IMR-90 (cell line): ENCODE measurements at regions not wholly inside any gene's neighbourhood (a gene's known extent, or its start where the extent isn't known, plus 50 kb on each side); places are given as distances from the start of the nearest gene placed in this dataset.

Source experiments
- ATAC-seq: fragments of 200-7000 bp; cut with Tn5 transposase; 2 replicates; pipeline ENCODE4 v1.9.1; 2020; ENCODE audit warnings: low read depth, mild to moderate bottlenecking, moderate library complexity
- BruUV-seq: library from RNA; stranded (reverse); fragments of 400-500 nt; replicated peaks from 2 replicates; lab custom pipeline; 2021; lab: Mats Ljungman, UMichigan
- CTCF ChIA-PET: fragments of 300-600 bp; formaldehyde crosslinking; extraction: SDS; loops from one replicate; lab custom pipeline; 2021; ENCODE audit warnings: antibody characterized with exemption; lab: Yijun Ruan, JAX
- POLR2A ChIA-PET: fragments of 300-600 bp; sonication (Branson Sonifier 250); formaldehyde crosslinking; loops from one replicate; lab custom pipeline; 2022; ENCODE audit warnings: antibody characterized with exemption; ENCODE audit not compliant: unreplicated experiment; lab: Charles Lee
- DNase-seq: peaks from one replicate; pipeline ENCODE4 v3.0.0; 2013
- H2AFZ ChIP-seq: replicated peaks from 2 replicates; pipeline ENCODE3; 2013; ENCODE audit warnings: low read length, mild to moderate bottlenecking; ENCODE audit not compliant: poor library complexity
- H2AK5ac ChIP-seq: 2 replicates; pipeline ENCODE4 v1.6.1; 2013; ENCODE audit warnings: low read depth, low read length, inconsistent platforms
- H2AK9ac ChIP-seq: replicated peaks from 2 replicates; pipeline ENCODE3; 2013; ENCODE audit warnings: mild to moderate bottlenecking, low read depth, low read length, moderate library complexity; ENCODE audit not compliant: poor library complexity
- H2BK120ac ChIP-seq: 2 replicates; pipeline ENCODE4 v1.6.1; 2013; ENCODE audit warnings: low read depth, low read length, inconsistent platforms
- H2BK15ac ChIP-seq: 3 replicates; pipeline ENCODE4 v1.6.1; 2013; ENCODE audit warnings: low read depth, low read length, inconsistent platforms
- H2BK20ac ChIP-seq: 2 replicates; pipeline ENCODE4 v1.6.1; 2013; ENCODE audit warnings: low read depth, mild to moderate bottlenecking, inconsistent platforms, low read length, moderate library complexity
- H2BK5ac ChIP-seq: 2 replicates; pipeline ENCODE4 v1.6.1; 2013; ENCODE audit warnings: mild to moderate bottlenecking, low read depth, low read length, inconsistent platforms; ENCODE audit not compliant: poor library complexity, severe bottlenecking
- H3K14ac ChIP-seq: replicated peaks from 2 replicates; pipeline ENCODE4 v1.6.1; 2013; ENCODE audit warnings: low read depth, low read length, inconsistent platforms
- H3K18ac ChIP-seq: 2 replicates; pipeline ENCODE4 v1.6.1; 2013; ENCODE audit warnings: low read depth, low read length, control low read depth
- H3K23ac ChIP-seq: 2 replicates; pipeline ENCODE4 v1.6.1; 2013; ENCODE audit warnings: low read depth, low read length, inconsistent platforms
- H3K27ac ChIP-seq: 2 replicates; pipeline ENCODE4 v1.5.1; 2013; ENCODE audit warnings: mild to moderate bottlenecking, control low read depth, low read length; ENCODE audit not compliant: insufficient read depth
- H3K27me3 ChIP-seq: 2 replicates; pipeline ENCODE4 v1.6.1; 2013; ENCODE audit warnings: low read length; ENCODE audit not compliant: control insufficient read depth, insufficient read depth
- H3K36me3 ChIP-seq: 2 replicates; pipeline ENCODE4 v1.6.1; 2013; ENCODE audit warnings: low read length, mixed read lengths; ENCODE audit not compliant: control insufficient read depth, insufficient read depth
- H3K4ac ChIP-seq: 2 replicates; pipeline ENCODE4 v1.6.1; 2013; ENCODE audit warnings: low read depth, low read length, inconsistent platforms
- H3K4me1 ChIP-seq: 2 replicates; pipeline ENCODE4 v1.6.1; 2013; ENCODE audit warnings: low read length, mixed read lengths; ENCODE audit not compliant: control insufficient read depth, insufficient read depth
- H3K4me2 ChIP-seq: 2 replicates; pipeline ENCODE4 v1.6.1; 2013; ENCODE audit warnings: low read depth, mild to moderate bottlenecking, control low read depth, low read length, moderate library complexity
- H3K4me3 ChIP-seq: 2 replicates; pipeline ENCODE4 v1.5.1; 2013; ENCODE audit warnings: low read depth, mild to moderate bottlenecking, control low read depth, low read length, moderate library complexity; ENCODE audit not compliant: insufficient read depth
- H3K56ac ChIP-seq: 2 replicates; pipeline ENCODE4 v1.6.1; 2013; ENCODE audit warnings: low read length, inconsistent platforms; ENCODE audit not compliant: insufficient read depth; ENCODE audit errors: extremely low read depth
- H3K79me1 ChIP-seq, 2 experiments: 2 replicates each; pipeline ENCODE4 v1.6.1; 2013; ENCODE audit warnings: low read length in 2 of 2, inconsistent platforms in 1 of 2, low read depth in 1 of 2
- H3K9ac ChIP-seq: 2 replicates; pipeline ENCODE4 v1.6.1; 2013; ENCODE audit warnings: low read depth, low read length, control low read depth
- H3K9me1 ChIP-seq: 2 replicates; pipeline ENCODE4 v1.6.1; 2013; ENCODE audit warnings: low read length, inconsistent platforms; ENCODE audit not compliant: insufficient read depth
- H3K9me3 ChIP-seq: 2 replicates; pipeline ENCODE4 v1.6.1; 2013; ENCODE audit warnings: low read length; ENCODE audit not compliant: control insufficient read depth, insufficient read depth
- H4K20me1 ChIP-seq: 2 replicates; pipeline ENCODE4 v1.6.1; 2013; ENCODE audit warnings: low read length, inconsistent platforms; ENCODE audit not compliant: insufficient read depth
- H4K5ac ChIP-seq: 2 replicates; pipeline ENCODE4 v1.6.1; 2013; ENCODE audit warnings: mild to moderate bottlenecking, low read depth, low read length, control low read depth
- H4K8ac ChIP-seq, 2 experiments: 2 replicates each; pipeline ENCODE4 v1.6.1; 2013; ENCODE audit warnings: low read depth in 2 of 2, low read length in 2 of 2, control low read depth in 1 of 2, inconsistent platforms in 1 of 2
- H4K91ac ChIP-seq: 2 replicates; pipeline ENCODE4 v1.6.1; 2013; ENCODE audit warnings: low read depth, low read length, inconsistent platforms; ENCODE audit not compliant: insufficient read depth
- BHLHE40 ChIP-seq: fragments of 150-350 bp; IDR thresholded peaks from 2 replicates; pipeline ENCODE4 v1.6.1; 2016; ENCODE audit warnings: mild to moderate bottlenecking, low read depth, low read length
- CEBPB ChIP-seq: IDR thresholded peaks from 2 replicates; pipeline ENCODE4 v1.6.1; 2012; ENCODE audit warnings: low read depth, low read length, improper control_type of control experiment
- CHD1 ChIP-seq: IDR thresholded peaks from 2 replicates; pipeline ENCODE4 v1.6.1; 2012; ENCODE audit warnings: low read depth, low read length, improper control_type of control experiment
- FOS ChIP-seq: fragments of 150-350 bp; IDR thresholded peaks from 2 replicates; pipeline ENCODE4 v1.6.1; 2016; ENCODE audit warnings: low read depth, low read length
- MAFK ChIP-seq: IDR thresholded peaks from 2 replicates; pipeline ENCODE4 v1.6.1; 2012; ENCODE audit warnings: low read depth, low read length, improper control_type of control experiment
- MAZ ChIP-seq: IDR thresholded peaks from 2 replicates; pipeline ENCODE4 v1.6.1; 2012; ENCODE audit warnings: low read depth, mild to moderate bottlenecking, low read length, improper control_type of control experiment, moderate library complexity, borderline replicate concordance
- MXI1 ChIP-seq: IDR thresholded peaks from 2 replicates; pipeline ENCODE4 v1.6.1; 2012; ENCODE audit warnings: low read depth, mild to moderate bottlenecking, low read length, moderate library complexity, borderline replicate concordance
- NFE2L2 ChIP-seq: fragments of 150-350 bp; IDR thresholded peaks from 2 replicates; pipeline ENCODE4 v1.6.1; 2016; ENCODE audit warnings: low read depth, mild to moderate bottlenecking, low read length
- POLR2A ChIP-seq: IDR thresholded peaks from 2 replicates; pipeline ENCODE4 v1.6.1; 2012; ENCODE audit warnings: mild to moderate bottlenecking, low read depth, low read length
- RAD21 ChIP-seq: IDR thresholded peaks from 2 replicates; pipeline ENCODE4 v1.6.1; 2012; ENCODE audit warnings: low read length, improper control_type of control experiment
- RCOR1 ChIP-seq: IDR thresholded peaks from 2 replicates; pipeline ENCODE4 v1.6.1; 2012; ENCODE audit warnings: mild to moderate bottlenecking, low read length, improper control_type of control experiment; ENCODE audit not compliant: insufficient replicate concordance
- RFX5 ChIP-seq: IDR thresholded peaks from 2 replicates; pipeline ENCODE4 v1.8.0; 2012; ENCODE audit warnings: low read depth, mild to moderate bottlenecking, low read length, moderate library complexity
- SMC3 ChIP-seq: fragments of 150-350 bp; IDR thresholded peaks from 2 replicates; pipeline ENCODE4 v1.6.1; 2016; ENCODE audit warnings: low read depth, mild to moderate bottlenecking, antibody characterized with exemption, low read length, moderate library complexity
- WGBS, 2 experiments: methylation state at CpG; one replicate each; pipeline versions ENCODE4 v1.1.5 to v1.1.7; 2013; ENCODE audit warnings: missing lambda C conversion rate in 2 of 2; ENCODE audit not compliant: insufficient read length in 1 of 2; ENCODE audit errors: extremely low coverage in 2 of 2; 5-methylcytosine and 5-hydroxymethylcytosine counted together
- dilution Hi-C: fragments of 300-500 bp; cut with HindIII; formaldehyde crosslinking; loops from one replicate; pipeline ENCODE4 v1.14.3; 2018; ENCODE audit warnings: low sequenced_read_pairs; ENCODE audit not compliant: unreplicated experiment
- in situ Hi-C: fragments of 300-500 bp; cut with MboI; formaldehyde crosslinking; loops from 3 replicates; pipeline ENCODE4 v1.14.3; 2019; ENCODE audit warnings: low sequenced_read_pairs, inconsistent platforms, mixed read lengths
- intact Hi-C: fragments of 100-400 bp; cut with micrococcal nuclease; formaldehyde crosslinking; loops from 2 replicates; pipeline ENCODE4 v1.10.0; 2022
- TF ChIP-seq, protein P1 (sequence below): fragments of 150-350 bp; IDR thresholded peaks from 2 replicates; pipeline ENCODE4 v1.6.1; 2016; ENCODE audit warnings: low read depth, mild to moderate bottlenecking, low read length, moderate library complexity, borderline replicate concordance
- TF ChIP-seq, protein P2 (sequence below): fragments of 150-350 bp; IDR thresholded peaks from 2 replicates; pipeline ENCODE4 v1.6.1; 2017; ENCODE audit warnings: mild to moderate bottlenecking, antibody characterized with exemption, low read length, low read depth
- TF ChIP-seq, protein P3 (sequence below): conservative IDR thresholded peaks from 2 replicates; pipeline ENCODE4 v1.5.1; 2012; ENCODE audit warnings: mild to moderate bottlenecking, low read depth, low read length, improper control_type of control experiment

DNA sequence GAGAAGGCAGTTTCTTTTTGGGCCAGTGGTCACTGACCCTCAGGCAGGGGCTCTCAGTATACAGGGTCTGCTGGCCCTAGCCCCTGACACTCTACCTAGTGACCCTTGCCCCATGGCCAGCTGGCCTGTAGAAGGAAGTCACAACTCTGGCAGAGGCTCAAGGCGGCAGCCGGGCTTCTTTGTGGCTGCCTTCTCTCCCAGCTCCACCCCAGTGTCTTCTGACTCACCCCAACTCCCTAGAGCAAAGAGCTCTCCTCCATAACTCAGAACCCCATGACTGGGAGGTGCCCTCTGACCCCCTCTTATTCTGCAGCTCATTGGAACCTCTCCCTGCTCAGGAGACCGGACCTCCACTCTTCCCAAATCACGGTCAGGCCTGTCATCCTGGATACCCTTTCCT is 358.2 kb downstream of the FGFR2 start:
- no peak overlapping the region for H4K91ac ChIP-seq
- TF ChIP-seq, protein P1, sequence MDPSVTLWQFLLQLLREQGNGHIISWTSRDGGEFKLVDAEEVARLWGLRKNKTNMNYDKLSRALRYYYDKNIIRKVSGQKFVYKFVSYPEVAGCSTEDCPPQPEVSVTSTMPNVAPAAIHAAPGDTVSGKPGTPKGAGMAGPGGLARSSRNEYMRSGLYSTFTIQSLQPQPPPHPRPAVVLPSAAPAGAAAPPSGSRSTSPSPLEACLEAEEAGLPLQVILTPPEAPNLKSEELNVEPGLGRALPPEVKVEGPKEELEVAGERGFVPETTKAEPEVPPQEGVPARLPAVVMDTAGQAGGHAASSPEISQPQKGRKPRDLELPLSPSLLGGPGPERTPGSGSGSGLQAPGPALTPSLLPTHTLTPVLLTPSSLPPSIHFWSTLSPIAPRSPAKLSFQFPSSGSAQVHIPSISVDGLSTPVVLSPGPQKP, result no peak
- no peak for TF ChIP-seq RAD21
- no peak for TF ChIP-seq RCOR1
- TF ChIP-seq SMC3, result no peak
- TF ChIP-seq MXI1, result no peak
- TF ChIP-seq FOS, result no peak
- TF ChIP-seq, protein P2, sequence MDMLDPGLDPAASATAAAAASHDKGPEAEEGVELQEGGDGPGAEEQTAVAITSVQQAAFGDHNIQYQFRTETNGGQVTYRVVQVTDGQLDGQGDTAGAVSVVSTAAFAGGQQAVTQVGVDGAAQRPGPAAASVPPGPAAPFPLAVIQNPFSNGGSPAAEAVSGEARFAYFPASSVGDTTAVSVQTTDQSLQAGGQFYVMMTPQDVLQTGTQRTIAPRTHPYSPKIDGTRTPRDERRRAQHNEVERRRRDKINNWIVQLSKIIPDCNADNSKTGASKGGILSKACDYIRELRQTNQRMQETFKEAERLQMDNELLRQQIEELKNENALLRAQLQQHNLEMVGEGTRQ, result no peak
- no peak for TF ChIP-seq RFX5
- TF ChIP-seq CHD1, result no peak
- TF ChIP-seq, protein P3, sequence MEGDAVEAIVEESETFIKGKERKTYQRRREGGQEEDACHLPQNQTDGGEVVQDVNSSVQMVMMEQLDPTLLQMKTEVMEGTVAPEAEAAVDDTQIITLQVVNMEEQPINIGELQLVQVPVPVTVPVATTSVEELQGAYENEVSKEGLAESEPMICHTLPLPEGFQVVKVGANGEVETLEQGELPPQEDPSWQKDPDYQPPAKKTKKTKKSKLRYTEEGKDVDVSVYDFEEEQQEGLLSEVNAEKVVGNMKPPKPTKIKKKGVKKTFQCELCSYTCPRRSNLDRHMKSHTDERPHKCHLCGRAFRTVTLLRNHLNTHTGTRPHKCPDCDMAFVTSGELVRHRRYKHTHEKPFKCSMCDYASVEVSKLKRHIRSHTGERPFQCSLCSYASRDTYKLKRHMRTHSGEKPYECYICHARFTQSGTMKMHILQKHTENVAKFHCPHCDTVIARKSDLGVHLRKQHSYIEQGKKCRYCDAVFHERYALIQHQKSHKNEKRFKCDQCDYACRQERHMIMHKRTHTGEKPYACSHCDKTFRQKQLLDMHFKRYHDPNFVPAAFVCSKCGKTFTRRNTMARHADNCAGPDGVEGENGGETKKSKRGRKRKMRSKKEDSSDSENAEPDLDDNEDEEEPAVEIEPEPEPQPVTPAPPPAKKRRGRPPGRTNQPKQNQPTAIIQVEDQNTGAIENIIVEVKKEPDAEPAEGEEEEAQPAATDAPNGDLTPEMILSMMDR, result no peak
- no peak for TF ChIP-seq MAZ
- no peak for TF ChIP-seq POLR2A
- TF ChIP-seq MAFK, result no peak
- no peak for TF ChIP-seq BHLHE40
- no peak for TF ChIP-seq NFE2L2
- TF ChIP-seq CEBPB, result no peak
- no peak overlapping the region for H3K27ac ChIP-seq
- ATAC-seq (no peak), DNase-seq (no peak)
- H2AK9ac ChIP-seq, result no peak overlapping the region
- H4K20me1 ChIP-seq, result no peaks in the 10 kb centered on the region
- no peak overlapping the region for H4K5ac ChIP-seq
- no peak overlapping the region for H3K4me2 ChIP-seq
- no peak overlapping the region for H2AFZ ChIP-seq
- H2BK20ac ChIP-seq, result no peak overlapping the region
- H4K8ac ChIP-seq, result no peak overlapping the region
- no peak overlapping the region for H3K4me3 ChIP-seq
- H3K23ac ChIP-seq, result no peak overlapping the region
- no peak overlapping the region for H3K56ac ChIP-seq
- no peak overlapping the region for H3K4ac ChIP-seq
- in situ Hi-C loops (no loop called here), dilution Hi-C loops (no loop called here), intact Hi-C loops (no loop called here)
- POLR2A ChIA-PET, result no interaction called here
- H3K9me3 ChIP-seq, result peaks cover 19% of the 10 kb centered on the region
- no peak overlapping the region for H3K9ac ChIP-seq
- H3K79me1 ChIP-seq, result no peaks in the 10 kb centered on the region
- no CpG with 5 or more reads among the region's 4 CpGs for WGBS, 2 experiments
- H3K9me1 ChIP-seq, result no peaks in the 10 kb centered on the region
- no peak overlapping the region for H3K14ac ChIP-seq
- CTCF ChIA-PET, result no interaction called here
- no peak overlapping the region for H2AK5ac ChIP-seq
- no TSS peak for BruUV-seq
- H3K27me3 ChIP-seq, result no peaks in the 10 kb centered on the region
- no peaks in the 10 kb centered on the region for H3K4me1 ChIP-seq
- H3K18ac ChIP-seq, result no peak overlapping the region
- H2BK120ac ChIP-seq, result no peak overlapping the region
- no peak overlapping the region for H2BK5ac ChIP-seq
- H3K36me3 ChIP-seq, result no peaks in the 10 kb centered on the region
- no peak overlapping the region for H2BK15ac ChIP-seq
